ENCODE measurements at regions not wholly inside any gene's neighbourhood (a gene's known extent, or its start where the extent isn't known, plus 50 kb on each side); places are given as distances from the start of the nearest gene placed in this dataset.

DNA sequence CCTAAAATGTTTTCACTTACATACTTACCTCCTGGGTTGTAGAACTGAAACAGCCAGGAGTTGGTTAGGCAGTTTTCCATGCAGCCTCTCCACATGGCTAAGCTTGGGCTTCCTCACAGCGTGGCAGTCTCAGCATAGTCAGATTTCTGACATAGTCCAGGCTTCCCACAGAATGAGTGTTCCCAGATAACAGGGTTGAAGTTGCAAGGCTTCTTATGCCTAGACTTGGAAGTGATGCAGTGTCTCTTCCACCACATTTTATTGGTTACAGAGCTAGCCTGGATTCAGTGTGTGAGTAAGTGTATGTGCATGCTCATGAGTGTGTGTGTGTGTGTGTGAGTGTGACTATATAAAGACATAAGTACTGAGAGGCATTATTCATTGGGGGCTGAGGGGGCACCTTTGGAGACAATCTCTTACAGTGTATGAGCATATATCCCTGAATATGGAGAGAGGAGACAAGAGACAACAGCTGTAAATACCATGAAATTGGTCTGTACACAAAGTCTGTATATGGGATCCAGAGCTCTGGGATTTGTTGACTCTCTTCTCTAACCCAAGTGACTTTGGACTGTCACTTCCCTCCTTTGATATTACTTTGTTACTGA is 78.1 kb downstream of the ZNF621 start:
- Histone ChIP-seq H3K36me3 (replicated peaks; ENCODE audit: insufficient read depth, low read depth) (no peaks in the 10 kb centered on the region), H3K4me1 (ENCODE audit: insufficient read depth) (no peaks in the 10 kb centered on the region), H3K79me2 (no peaks in the 10 kb centered on the region), H3K9me2 (replicated peaks; ENCODE audit: insufficient read depth) (no peaks in the 10 kb centered on the region), H4K20me1 (ENCODE audit: insufficient read depth, poor library complexity, severe bottlenecking) (no peaks in the 10 kb centered on the region), H3K4me2 (no peak overlapping the region), H3K4me3 (no peak overlapping the region), H3K27me3 (no peaks in the 10 kb centered on the region), H2AFZ (no peak overlapping the region), H3K27ac (no peak overlapping the region), H3K9me3 (ENCODE audit: low read depth) (no peaks in the 10 kb centered on the region)
- 33% methylated on average over 1 of the region's 1 CpG for whole genome bisulfite sequencing (ENCODE audit: low lambda C conversion rate, missing lambda C conversion rate)
- no peak for TF ChIP-seq EZH2 (IDR thresholded peaks at IDR 0.05; ENCODE audit: borderline replicate concordance)
- TF ChIP-seq, protein P1, sequence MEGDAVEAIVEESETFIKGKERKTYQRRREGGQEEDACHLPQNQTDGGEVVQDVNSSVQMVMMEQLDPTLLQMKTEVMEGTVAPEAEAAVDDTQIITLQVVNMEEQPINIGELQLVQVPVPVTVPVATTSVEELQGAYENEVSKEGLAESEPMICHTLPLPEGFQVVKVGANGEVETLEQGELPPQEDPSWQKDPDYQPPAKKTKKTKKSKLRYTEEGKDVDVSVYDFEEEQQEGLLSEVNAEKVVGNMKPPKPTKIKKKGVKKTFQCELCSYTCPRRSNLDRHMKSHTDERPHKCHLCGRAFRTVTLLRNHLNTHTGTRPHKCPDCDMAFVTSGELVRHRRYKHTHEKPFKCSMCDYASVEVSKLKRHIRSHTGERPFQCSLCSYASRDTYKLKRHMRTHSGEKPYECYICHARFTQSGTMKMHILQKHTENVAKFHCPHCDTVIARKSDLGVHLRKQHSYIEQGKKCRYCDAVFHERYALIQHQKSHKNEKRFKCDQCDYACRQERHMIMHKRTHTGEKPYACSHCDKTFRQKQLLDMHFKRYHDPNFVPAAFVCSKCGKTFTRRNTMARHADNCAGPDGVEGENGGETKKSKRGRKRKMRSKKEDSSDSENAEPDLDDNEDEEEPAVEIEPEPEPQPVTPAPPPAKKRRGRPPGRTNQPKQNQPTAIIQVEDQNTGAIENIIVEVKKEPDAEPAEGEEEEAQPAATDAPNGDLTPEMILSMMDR (IDR thresholded peaks at IDR 0.05; ENCODE audit: poor library complexity): no peak
- TF ChIP-seq EZH2phosphoT487 (IDR thresholded peaks at IDR 0.05; ENCODE audit: low read depth, severe bottlenecking, unreplicated experiment): no peak
- DNase-seq (ENCODE audit: low spot score): no peak

DNA sequence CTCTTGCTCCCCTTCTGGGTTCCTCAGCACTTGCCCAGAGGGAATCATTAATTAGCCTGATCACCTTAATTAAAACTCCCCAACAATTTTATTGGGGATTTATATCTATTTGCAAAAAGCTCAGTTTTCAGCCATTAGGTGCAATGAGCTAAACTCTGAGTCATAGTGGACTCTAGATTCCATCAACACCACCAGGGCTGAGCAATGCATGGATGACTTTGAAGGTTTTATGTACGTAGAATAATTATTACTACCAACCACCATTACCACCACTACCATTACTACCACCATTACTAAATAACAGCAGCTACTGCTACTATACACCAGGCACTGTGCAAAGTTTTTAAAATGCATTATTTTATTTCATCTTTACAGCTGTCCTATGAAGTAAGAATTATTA is 81.2 kb downstream of the ZNF621 start:
- WGBS (ENCODE audit: low lambda C conversion rate, missing lambda C conversion rate): 78% methylated on average over 1 of the region's 1 CpG
- TF ChIP-seq, protein P1 (IDR thresholded peaks at IDR 0.05; ENCODE audit: poor library complexity): no peak
- TF ChIP-seq EZH2phosphoT487 (IDR thresholded peaks at IDR 0.05; ENCODE audit: low read depth, severe bottlenecking, unreplicated experiment): no peak
- TF ChIP-seq EZH2 (IDR thresholded peaks at IDR 0.05; ENCODE audit: borderline replicate concordance): no peak

DNA sequence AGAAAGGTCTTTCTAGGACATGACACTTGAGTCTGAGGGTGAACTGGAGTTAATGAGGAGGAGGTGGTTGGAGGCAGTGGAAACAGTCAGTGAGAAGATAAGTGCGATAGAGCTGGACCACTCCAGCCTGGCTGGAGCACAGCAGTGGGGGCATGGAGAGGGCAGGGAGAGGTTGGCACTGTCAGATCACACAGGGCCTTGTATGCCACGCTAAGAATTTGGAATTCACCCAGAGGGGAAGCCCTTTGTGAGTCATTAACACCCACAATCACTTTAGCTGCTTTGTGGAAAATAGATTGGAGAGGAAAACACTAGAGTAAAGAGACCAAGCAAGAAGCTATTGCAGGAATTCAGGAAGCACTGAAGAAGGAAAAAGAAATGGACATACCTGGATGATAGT is 83.3 kb downstream of the ZNF621 start:
- Histone ChIP-seq H3K9me2 (replicated peaks; ENCODE audit: insufficient read depth) (no peaks in the 10 kb centered on the region), H3K4me3 (no peak overlapping the region), H3K79me2 (no peaks in the 10 kb centered on the region), H3K9me3 (ENCODE audit: low read depth) (no peaks in the 10 kb centered on the region), H3K27me3 (no peaks in the 10 kb centered on the region), H3K4me2 (no peak overlapping the region), H3K4me1 (ENCODE audit: insufficient read depth) (no peaks in the 10 kb centered on the region), H3K36me3 (replicated peaks; ENCODE audit: insufficient read depth, low read depth) (no peaks in the 10 kb centered on the region), H2AFZ (no peak overlapping the region), H3K27ac (no peak overlapping the region), H4K20me1 (ENCODE audit: insufficient read depth, poor library complexity, severe bottlenecking) (no peaks in the 10 kb centered on the region)
- no peak for DNase-seq (ENCODE audit: low spot score)
- WGBS (ENCODE audit: low lambda C conversion rate, missing lambda C conversion rate): 80% methylated on average over 2 of the region's 2 CpGs
- TF ChIP-seq EZH2phosphoT487 (IDR thresholded peaks at IDR 0.05; ENCODE audit: low read depth, severe bottlenecking, unreplicated experiment) (no peak), EZH2 (IDR thresholded peaks at IDR 0.05; ENCODE audit: borderline replicate concordance) (no peak)
- TF ChIP-seq, protein P1 (IDR thresholded peaks at IDR 0.05; ENCODE audit: poor library complexity): no peak

More for the DNA sequence above, 81.2 kb downstream of the ZNF621 start:
- no peaks in the 10 kb centered on the region for H3K9me3 ChIP-seq (ENCODE audit: low read depth)
- no peaks in the 10 kb centered on the region for H3K79me2 ChIP-seq
- DNase-seq (ENCODE audit: low spot score): no peak
- no peak overlapping the region for H3K4me3 ChIP-seq
- no peaks in the 10 kb centered on the region for H4K20me1 ChIP-seq (ENCODE audit: insufficient read depth, poor library complexity, severe bottlenecking)
- no peak overlapping the region for H2AFZ ChIP-seq
- H3K4me2 ChIP-seq: no peak overlapping the region
- no peaks in the 10 kb centered on the region for H3K36me3 ChIP-seq (replicated peaks; ENCODE audit: insufficient read depth, low read depth)
- no peak overlapping the region for H3K27ac ChIP-seq
- H3K27me3 ChIP-seq: no peaks in the 10 kb centered on the region
- no peaks in the 10 kb centered on the region for H3K9me2 ChIP-seq (replicated peaks; ENCODE audit: insufficient read depth)
- H3K4me1 ChIP-seq (ENCODE audit: insufficient read depth): no peaks in the 10 kb centered on the region

Data from hepatocyte (in vitro differentiated cells).